Kidney (tissue), 13 donors: ENCODE measurements at regions not wholly inside any gene's neighbourhood (a gene's known extent, or its start where the extent isn't known, plus 50 kb on each side); places are given as distances from the start of the nearest gene placed in this dataset.

Experiments used
- DNase-seq, 5 donors: peaks; one replicate each; pipeline ENCODE4 v3.0.0-alpha.2; 2013 to 2020
- FAIRE-seq: peaks from 2 replicates; lab custom pipeline; 2012; peaks lifted over from hg19 to GRCh38; lab: Jason Lieb, UNC
- H3K27ac ChIP-seq, 2 donors: one replicate each; pipeline ENCODE4 v1.7.0; 2013; ENCODE audit warnings: low read depth in 2 of 2, low read length in 2 of 2, inconsistent platforms in 1 of 2
- H3K27me3 ChIP-seq: one replicate; pipeline ENCODE4 v1.7.1; 2013; ENCODE audit warnings: low read length, inconsistent platforms; ENCODE audit not compliant: control insufficient read depth, insufficient read depth
- H3K36me3 ChIP-seq, 3 donors: one replicate each; pipeline versions ENCODE4 v1.7.0 to v1.7.1; 2013; ENCODE audit warnings: low read length in 3 of 3, control low read depth in 1 of 3, inconsistent platforms in 1 of 3; ENCODE audit not compliant: insufficient read depth in 3 of 3, control insufficient read depth in 2 of 3
- H3K4me1 ChIP-seq, 3 donors: one replicate each; pipeline versions ENCODE4 v1.7.0 to v1.7.1; 2013; ENCODE audit warnings: low read length in 3 of 3, inconsistent platforms in 1 of 3, low read depth in 1 of 3; ENCODE audit not compliant: control insufficient read depth in 2 of 3, insufficient read depth in 2 of 3
- H3K4me3 ChIP-seq, 3 donors: one replicate each; pipeline versions ENCODE4 v1.7.0 to v1.8.1; 2013; ENCODE audit warnings: low read length in 3 of 3, control low read depth in 1 of 3, inconsistent platforms in 1 of 3
- H3K9ac ChIP-seq, 3 donors: one replicate each; pipeline versions ENCODE4 v1.7.0 to v1.7.1; 2013; ENCODE audit warnings: low read length in 3 of 3, control low read depth in 1 of 3, inconsistent platforms in 1 of 3
- H3K9me3 ChIP-seq, 3 donors: one replicate each; pipeline versions ENCODE4 v1.7.0 to v1.7.1; 2013; ENCODE audit warnings: low read length in 3 of 3, control low read depth in 1 of 3, inconsistent platforms in 1 of 3; ENCODE audit not compliant: control insufficient read depth in 2 of 3, insufficient read depth in 1 of 3
- intact Hi-C: fragments of 100-400 bp; cut with DNase I; formaldehyde crosslinking; loops from one replicate; pipeline ENCODE4 v1.11.1; 2022
- TF ChIP-seq, protein P1 (sequence below): IDR thresholded peaks from 3 replicates; pipeline ENCODE4 v1.5.1; 2012; ENCODE audit warnings: mild to moderate bottlenecking, moderate library complexity, borderline replicate concordance; ENCODE audit not compliant: insufficient read depth; ENCODE audit errors: extremely low read depth
- donor health status: control.
- donor health status: control.
- donor health status: control.
- donor health status: control.
- donor health status: control.
- donor health status: DM: yes; HTN: yes; CAD: no.
- donor health status: Normal renal cell carcinoma (clear cell type).

DNA sequence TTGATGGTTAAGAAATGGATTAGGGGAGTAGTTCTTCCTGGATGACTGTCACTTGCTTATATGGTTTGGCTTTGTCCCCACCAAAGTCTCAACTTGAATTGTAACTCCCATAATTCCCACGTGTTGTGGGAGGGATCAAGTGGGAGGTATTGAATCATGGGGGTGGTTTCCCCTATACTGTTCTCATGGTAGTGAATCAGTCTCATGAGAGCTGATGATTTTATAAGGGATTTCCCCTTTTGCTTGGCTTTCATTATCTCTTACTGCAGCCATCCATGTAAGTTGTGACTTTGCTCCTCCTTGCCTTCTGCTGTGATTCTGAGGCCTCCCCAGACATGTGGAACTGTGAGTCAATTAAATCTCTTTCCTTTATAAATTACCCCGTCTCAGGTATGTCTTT is 1621.1 kb downstream of the MRPL39 start:
- FAIRE-seq (no peak), DNase-seq (no peak)
- no peaks in the 10 kb centered on the region for H3K36me3 ChIP-seq
- intact Hi-C loops, result no loop called here
- H3K4me3 ChIP-seq, result no peak overlapping the region
- TF ChIP-seq, protein P1, sequence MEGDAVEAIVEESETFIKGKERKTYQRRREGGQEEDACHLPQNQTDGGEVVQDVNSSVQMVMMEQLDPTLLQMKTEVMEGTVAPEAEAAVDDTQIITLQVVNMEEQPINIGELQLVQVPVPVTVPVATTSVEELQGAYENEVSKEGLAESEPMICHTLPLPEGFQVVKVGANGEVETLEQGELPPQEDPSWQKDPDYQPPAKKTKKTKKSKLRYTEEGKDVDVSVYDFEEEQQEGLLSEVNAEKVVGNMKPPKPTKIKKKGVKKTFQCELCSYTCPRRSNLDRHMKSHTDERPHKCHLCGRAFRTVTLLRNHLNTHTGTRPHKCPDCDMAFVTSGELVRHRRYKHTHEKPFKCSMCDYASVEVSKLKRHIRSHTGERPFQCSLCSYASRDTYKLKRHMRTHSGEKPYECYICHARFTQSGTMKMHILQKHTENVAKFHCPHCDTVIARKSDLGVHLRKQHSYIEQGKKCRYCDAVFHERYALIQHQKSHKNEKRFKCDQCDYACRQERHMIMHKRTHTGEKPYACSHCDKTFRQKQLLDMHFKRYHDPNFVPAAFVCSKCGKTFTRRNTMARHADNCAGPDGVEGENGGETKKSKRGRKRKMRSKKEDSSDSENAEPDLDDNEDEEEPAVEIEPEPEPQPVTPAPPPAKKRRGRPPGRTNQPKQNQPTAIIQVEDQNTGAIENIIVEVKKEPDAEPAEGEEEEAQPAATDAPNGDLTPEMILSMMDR, result no peak
- no peak overlapping the region for H3K27ac ChIP-seq
- H3K4me1 ChIP-seq, result no peaks in the 10 kb centered on the region
- H3K9me3 ChIP-seq, result no peaks in the 10 kb centered on the region
- no peak overlapping the region for H3K9ac ChIP-seq
- H3K27me3 ChIP-seq, result no peaks in the 10 kb centered on the region

DNA sequence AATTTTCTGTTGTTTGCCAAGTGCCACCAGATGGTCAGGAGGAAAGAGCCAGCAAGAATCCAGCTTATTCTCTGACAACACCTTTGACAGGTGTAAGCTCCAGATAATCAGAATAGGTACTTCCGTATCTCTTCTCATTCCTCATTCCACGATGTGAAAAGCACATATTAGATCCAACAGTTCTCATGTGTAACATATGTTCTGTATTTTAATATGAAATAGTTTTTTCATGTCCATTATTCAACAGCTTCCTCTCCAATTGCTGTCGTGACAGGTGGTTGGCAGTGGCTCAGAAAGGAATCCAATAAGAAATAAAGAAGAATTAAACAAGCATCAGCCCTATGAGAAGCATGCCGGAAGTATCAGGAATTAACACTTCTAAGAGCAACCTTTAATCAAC is 1624.7 kb downstream of the MRPL39 start:
- H3K9ac ChIP-seq, result no peak overlapping the region
- H3K9me3 ChIP-seq, result no peaks in the 10 kb centered on the region
- H3K4me3 ChIP-seq, result no peak overlapping the region
- TF ChIP-seq, protein P1, result no peak
- no peaks in the 10 kb centered on the region for H3K27me3 ChIP-seq
- no peak overlapping the region for H3K27ac ChIP-seq
- H3K36me3 ChIP-seq, result no peaks in the 10 kb centered on the region
- no peak for DNase-seq
- FAIRE-seq, result no peak
- no peaks in the 10 kb centered on the region for H3K4me1 ChIP-seq
- intact Hi-C loops, result no loop called here

DNA sequence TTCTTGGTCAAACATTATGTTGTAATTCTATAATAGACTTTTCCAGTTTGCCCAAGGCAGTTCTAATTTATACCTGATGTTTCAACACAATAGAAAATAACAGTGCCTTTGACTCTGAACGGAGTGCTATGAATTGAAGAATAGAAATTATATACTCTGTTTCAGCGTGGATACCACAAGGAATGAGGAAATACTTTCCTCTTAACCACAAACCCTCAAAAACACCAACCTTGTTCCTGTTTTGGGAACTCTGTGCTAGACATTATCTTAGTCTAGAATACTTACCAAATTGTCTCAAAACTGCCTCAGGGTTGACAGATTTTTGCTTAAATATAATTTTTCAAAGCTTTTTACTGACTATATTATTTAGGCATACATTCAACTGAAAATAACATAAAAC is 1629.3 kb downstream of the MRPL39 start:
- Histone ChIP-seq H3K27ac (no peak overlapping the region), H3K4me1 (no peaks in the 10 kb centered on the region), H3K27me3 (no peaks in the 10 kb centered on the region), H3K9ac (no peak overlapping the region), H3K4me3 (no peak overlapping the region), H3K36me3 (no peaks in the 10 kb centered on the region), H3K9me3 (no peaks in the 10 kb centered on the region)
- FAIRE-seq (no peak), DNase-seq (no peak)
- intact Hi-C loops, result no loop called here
- TF ChIP-seq, protein P1, result no peak
